NB4 (cell line): ENCODE measurements at regions not wholly inside any gene's neighbourhood (a gene's known extent, or its start where the extent isn't known, plus 50 kb on each side); places are given as distances from the start of the nearest gene placed in this dataset.

Source experiments
- DNase-seq: peaks from one replicate; pipeline ENCODE4 v3.0.0; 2010; ENCODE audit warnings: low read depth
- H3K4me3 ChIP-seq: one replicate; pipeline ENCODE4 v1.5.1; 2011; ENCODE audit warnings: mild to moderate bottlenecking, low read depth, low read length, moderate library complexity
- CTCF ChIP-seq: IDR thresholded peaks from one replicate; pipeline ENCODE4 v1.5.1; 2012; ENCODE audit warnings: low read depth, low read length
- MAX ChIP-seq: IDR thresholded peaks from 2 replicates; pipeline ENCODE4 v1.6.1; 2011; ENCODE audit warnings: low read depth, low read length
- MYC ChIP-seq: IDR thresholded peaks from 2 replicates; pipeline ENCODE4 v1.6.1; 2011; ENCODE audit warnings: low read depth, low read length
- POLR2A ChIP-seq: IDR thresholded peaks from 2 replicates; pipeline ENCODE4 v1.6.1; 2011; ENCODE audit warnings: mild to moderate bottlenecking; ENCODE audit not compliant: insufficient read length; ENCODE audit errors: extremely low read depth

- TF ChIP-seq POLR2A (no peak), CTCF (no peak), MAX (no peak), MYC (no peak)
- DNase-seq = no peak
- H3K4me3 ChIP-seq = no peak overlapping the region
These were observed 320.0 kb downstream of the PRDM2 start for GRCh38 chr1:14020006-14020405.

GRCh38 chr1:14027099-14027498 lies 327.1 kb downstream of the PRDM2 start:
- TF ChIP-seq MYC (no peak), CTCF (no peak), MAX (no peak), POLR2A (no peak)
- H3K4me3 ChIP-seq = no peak overlapping the region
- DNase-seq = no peak

- TF ChIP-seq MYC (no peak), POLR2A (no peak), MAX (no peak), CTCF (no peak)
- DNase-seq = no peak
- H3K4me3 ChIP-seq = no peak overlapping the region
These were observed 331.5 kb downstream of the PRDM2 start for GRCh38 chr1:14031461-14031860.

GRCh38 chr1:14034506-14034905 lies 334.5 kb downstream of the PRDM2 start:
- no peak overlapping the region for H3K4me3 ChIP-seq
- no peak for TF ChIP-seq CTCF
- no peak for TF ChIP-seq MYC
- no peak for TF ChIP-seq POLR2A
- no peak for TF ChIP-seq MAX
- DNase-seq = no peak

GRCh38 chr1:14037101-14037847 lies 337.3 kb downstream of the PRDM2 start:
- H3K4me3 ChIP-seq = no peak overlapping the region

More at GRCh38 chr1:14037101-14037847, 337.3 kb downstream of the PRDM2 start:
- TF ChIP-seq POLR2A (no peak), MYC (no peak), MAX (no peak)
- no peak for DNase-seq
